ENCODE measurements at regions not wholly inside any gene's neighbourhood (a gene's known extent, or its start where the extent isn't known, plus 50 kb on each side); places are given as distances from the start of the nearest gene placed in this dataset.

- TF ChIP-seq REST (IDR thresholded peaks at IDR 0.05; ENCODE audit: insufficient read depth in 1 of 2, low read depth in 2 of 2, low read length in 2 of 2) (no peak), POLR2AphosphoS5 (IDR thresholded peaks at IDR 0.05; ENCODE audit: low read depth, low read length) (no peak)
Measured at GRCh38 chr1:82226186-82226505, 425.4 kb downstream of the ADGRL2 start.
